Gastroesophageal sphincter (tissue), 4 donors: ENCODE measurements at regions not wholly inside any gene's neighbourhood (a gene's known extent, or its start where the extent isn't known, plus 50 kb on each side); places are given as distances from the start of the nearest gene placed in this dataset.
A peak's percentile ranks its signal among the peaks of the same experiment; 100 is the strongest.

Source experiments
- ATAC-seq: fragments of 150-250 bp; one replicate; pipeline ENCODE4 v1.9.1; 2016; ENCODE audit warnings: mild to moderate bottlenecking, moderate library complexity
- H3K27ac ChIP-seq, 4 donors: fragments of 200-600 bp; sonication (generic) in 3 of 4; 1 replicate in 3 of 4; 2 replicates in 1 of 4; pipeline ENCODE4 v1.5.1; 2016 to 2019
- H3K27me3 ChIP-seq: fragments of 200-600 bp; sonication (generic); one replicate; pipeline ENCODE4 v1.5.1; 2019
- H3K36me3 ChIP-seq, 2 donors: fragments of 200-600 bp; sonication (generic); one replicate each; pipeline ENCODE4 v1.5.1; 2019; ENCODE audit warnings: control low read depth in 1 of 2
- H3K4me1 ChIP-seq, 3 donors: fragments of 200-600 bp; sonication (generic); 1 replicate in 2 of 3; 2 replicates in 1 of 3; pipeline ENCODE4 v1.5.1; 2016 to 2019; ENCODE audit warnings: control low read depth in 2 of 3
- H3K4me3 ChIP-seq, 2 donors: fragments of 200-600 bp; sonication (generic); one replicate each; pipeline ENCODE4 v1.5.1; 2019; ENCODE audit warnings: mild to moderate bottlenecking in 1 of 2, moderate library complexity in 1 of 2
- H3K9me3 ChIP-seq, 3 donors: fragments of 200-600 bp; sonication (generic); one replicate each; pipeline ENCODE4 v1.5.1; 2017 to 2019; ENCODE audit warnings: control low read depth in 2 of 3
- EP300 ChIP-seq: sonication (generic); formaldehyde crosslinking; IDR thresholded peaks from one replicate; pipeline ENCODE4 v1.6.1; 2017; ENCODE audit warnings: antibody characterized with exemption, mild to moderate bottlenecking
- POLR2A ChIP-seq, 2 donors: fragments of 450-650 bp; IDR thresholded peaks; one replicate each; pipeline ENCODE4 v1.6.1; 2017; ENCODE audit warnings: antibody characterized with exemption in 2 of 2, mild to moderate bottlenecking in 2 of 2, moderate library complexity in 1 of 2
- POLR2AphosphoS5 ChIP-seq: sonication (generic); formaldehyde crosslinking; IDR thresholded peaks from one replicate; pipeline ENCODE4 v1.6.1; 2017; ENCODE audit warnings: antibody characterized with exemption
- WGBS, 2 donors: methylation state at CpG; one replicate each; pipeline ENCODE4 v1.1.5; 2018; ENCODE audit warnings: low coverage in 1 of 2; 5-methylcytosine and 5-hydroxymethylcytosine counted together
- TF ChIP-seq, protein P1 (sequence below), 4 experiments: fragments of 200-600 bp in 2 of 4; fragments of 450-650 bp in 2 of 4; sonication (generic) in 1 of 4; IDR thresholded peaks; one replicate each; pipeline ENCODE4 v1.5.1; 2017 to 2019; ENCODE audit warnings: antibody characterized with exemption in 4 of 4, mild to moderate bottlenecking in 2 of 4, moderate library complexity in 2 of 4

DNA sequence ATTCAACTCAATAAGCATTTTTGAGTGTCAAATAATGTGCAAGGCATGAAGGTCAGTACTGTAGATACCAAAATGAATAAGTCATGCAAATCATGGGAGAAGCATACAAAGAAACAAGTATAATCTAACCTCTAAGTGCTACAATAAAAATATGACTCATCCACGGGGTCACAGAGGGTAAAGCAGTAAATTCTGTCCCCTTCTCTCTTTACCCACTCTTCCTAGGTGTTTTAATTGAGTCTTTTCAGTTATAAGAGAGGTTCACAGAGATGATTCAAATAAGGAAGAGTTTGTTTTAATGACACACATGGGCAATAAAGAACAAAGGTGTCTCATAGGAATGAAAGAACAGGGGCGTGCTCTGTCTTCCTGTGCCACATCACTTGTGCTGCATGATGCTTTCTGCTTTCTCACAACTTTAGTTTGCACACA is 71.5 kb upstream of the DAAM1 start:
- WGBS, 2 donors, result 95 to 100% methylated on average over 2 of the region's 2 CpGs
- TF ChIP-seq POLR2AphosphoS5, result no peak
- TF ChIP-seq, protein P1, sequence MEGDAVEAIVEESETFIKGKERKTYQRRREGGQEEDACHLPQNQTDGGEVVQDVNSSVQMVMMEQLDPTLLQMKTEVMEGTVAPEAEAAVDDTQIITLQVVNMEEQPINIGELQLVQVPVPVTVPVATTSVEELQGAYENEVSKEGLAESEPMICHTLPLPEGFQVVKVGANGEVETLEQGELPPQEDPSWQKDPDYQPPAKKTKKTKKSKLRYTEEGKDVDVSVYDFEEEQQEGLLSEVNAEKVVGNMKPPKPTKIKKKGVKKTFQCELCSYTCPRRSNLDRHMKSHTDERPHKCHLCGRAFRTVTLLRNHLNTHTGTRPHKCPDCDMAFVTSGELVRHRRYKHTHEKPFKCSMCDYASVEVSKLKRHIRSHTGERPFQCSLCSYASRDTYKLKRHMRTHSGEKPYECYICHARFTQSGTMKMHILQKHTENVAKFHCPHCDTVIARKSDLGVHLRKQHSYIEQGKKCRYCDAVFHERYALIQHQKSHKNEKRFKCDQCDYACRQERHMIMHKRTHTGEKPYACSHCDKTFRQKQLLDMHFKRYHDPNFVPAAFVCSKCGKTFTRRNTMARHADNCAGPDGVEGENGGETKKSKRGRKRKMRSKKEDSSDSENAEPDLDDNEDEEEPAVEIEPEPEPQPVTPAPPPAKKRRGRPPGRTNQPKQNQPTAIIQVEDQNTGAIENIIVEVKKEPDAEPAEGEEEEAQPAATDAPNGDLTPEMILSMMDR (IDR thresholded peaks at IDR 0.05), result no peak
- TF ChIP-seq POLR2A (IDR thresholded peaks at IDR 0.05), result no peak
- TF ChIP-seq EP300, result no peak
- H3K4me3 ChIP-seq, result no peak overlapping the region
- H3K27me3 ChIP-seq, result no peaks in the 10 kb centered on the region
- H3K9me3 ChIP-seq, result no peaks in the 10 kb centered on the region
- no peak for ATAC-seq
- no peaks in the 10 kb centered on the region for H3K4me1 ChIP-seq
- no peak overlapping the region for H3K27ac ChIP-seq
- no peaks in the 10 kb centered on the region for H3K36me3 ChIP-seq

DNA sequence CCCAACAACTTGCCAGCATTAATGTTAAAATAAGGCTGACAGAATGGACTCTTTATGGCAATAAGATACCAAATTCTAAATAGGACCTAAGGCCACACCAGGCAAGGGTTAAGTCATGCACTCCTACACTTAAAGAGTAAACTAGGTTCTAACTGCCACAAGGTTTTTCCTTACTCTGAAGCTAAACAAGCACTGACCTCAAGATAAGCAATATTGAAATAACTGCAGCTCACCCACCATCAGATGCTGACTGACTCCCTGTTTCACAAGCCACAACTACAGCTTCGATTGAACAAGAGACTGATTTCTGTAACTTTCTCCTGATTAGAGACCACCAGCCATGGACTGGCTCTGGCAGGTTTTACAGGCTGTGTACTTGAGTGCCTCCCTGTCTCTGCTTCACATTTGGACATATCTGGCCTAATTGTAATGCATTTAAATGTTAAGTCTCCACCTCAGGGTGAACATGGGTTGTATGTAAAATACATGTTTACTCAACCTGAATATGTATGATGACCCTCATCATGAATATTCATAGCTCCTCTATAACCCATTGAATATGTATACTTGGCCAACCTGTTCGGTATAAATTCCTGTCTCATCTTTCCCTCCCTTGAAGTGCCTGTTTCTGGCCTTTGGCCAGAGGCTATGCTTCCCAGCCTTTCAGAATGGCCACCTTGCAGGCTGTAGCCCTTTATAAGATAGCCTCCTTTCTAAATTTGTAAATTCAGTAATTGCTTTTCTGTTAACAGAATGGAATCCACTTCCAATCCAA is 70.5 kb upstream of the DAAM1 start:
- Histone ChIP-seq H3K9me3 (no peaks in the 10 kb centered on the region), H3K27ac (no peak overlapping the region), H3K27me3 (no peaks in the 10 kb centered on the region), H3K36me3 (no peaks in the 10 kb centered on the region), H3K4me3 (no peak overlapping the region), H3K4me1 (no peaks in the 10 kb centered on the region)
- 65 to 83% methylated on average over 2 of the region's 2 CpGs for WGBS, 2 donors
- TF ChIP-seq EP300 (no peak), POLR2A (IDR thresholded peaks at IDR 0.05) (no peak), POLR2AphosphoS5 (no peak)
- ATAC-seq, result no peak

DNA sequence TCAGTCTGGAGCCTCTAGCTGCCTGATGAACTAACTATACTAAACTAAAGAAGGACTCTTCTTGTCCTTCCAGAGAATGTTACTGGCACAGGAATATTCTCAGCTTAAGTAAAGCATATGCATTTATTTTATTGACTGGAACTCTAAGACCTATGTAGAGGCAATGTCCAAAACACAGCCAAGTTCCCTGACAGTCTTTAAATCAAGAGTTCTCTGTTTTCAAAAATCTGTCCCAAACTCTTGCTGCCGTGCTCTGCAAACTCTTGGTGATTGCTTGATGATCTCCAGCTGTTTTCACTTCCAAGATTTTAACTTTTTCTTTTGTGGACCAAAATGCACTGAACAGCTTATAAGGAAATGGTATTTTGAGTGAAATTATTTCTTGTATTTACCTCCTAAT is 67.5 kb upstream of the DAAM1 start:
- Histone ChIP-seq H3K9me3 (no peaks in the 10 kb centered on the region), H3K4me1 (no peaks in the 10 kb centered on the region), H3K36me3 (no peaks in the 10 kb centered on the region), H3K27ac (no peak overlapping the region), H3K27me3 (no peaks in the 10 kb centered on the region), H3K4me3 (no peak overlapping the region)
- 0 to 44% methylated on average over 1 of the region's 1 CpG for WGBS, 2 donors
- ATAC-seq, result no peak
- TF ChIP-seq, protein P1 (IDR thresholded peaks at IDR 0.05), result no peak
- no peak for TF ChIP-seq POLR2A (IDR thresholded peaks at IDR 0.05)
- no peak for TF ChIP-seq EP300
- TF ChIP-seq POLR2AphosphoS5, result no peak

DNA sequence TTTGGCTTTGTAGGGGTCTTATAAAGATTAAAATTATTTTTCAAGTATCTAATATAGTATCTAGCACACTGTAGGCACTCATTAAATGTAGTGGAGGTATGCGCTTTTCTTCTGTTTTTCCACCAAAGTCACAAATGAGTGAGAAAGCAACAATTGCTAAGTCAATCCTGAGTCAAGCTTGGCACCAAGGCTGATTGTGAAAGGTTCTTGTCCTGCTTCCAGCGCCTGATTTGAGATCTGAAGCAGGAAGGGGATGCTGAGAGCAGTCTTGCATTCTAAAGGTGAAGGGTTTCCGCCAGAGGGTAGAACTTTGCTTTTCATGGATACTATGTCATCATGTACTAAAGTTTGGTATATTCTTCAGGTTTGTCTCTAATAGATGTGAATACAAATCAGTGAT is 64.9 kb upstream of the DAAM1 start:
- Histone ChIP-seq H3K27me3 (no peaks in the 10 kb centered on the region), H3K9me3 (no peaks in the 10 kb centered on the region), H3K36me3 (no peaks in the 10 kb centered on the region), H3K4me1 (peaks cover 0 to 4% (median 0%) of the 10 kb centered on the region in 3 donors), H3K27ac (no peak overlapping the region), H3K4me3 (no peak overlapping the region)
- WGBS, 2 donors, result 63 to 81% methylated on average over 2 to 3 of the region's 3 CpGs
- no peak for ATAC-seq
- TF ChIP-seq POLR2A (IDR thresholded peaks at IDR 0.05) (no peak), POLR2AphosphoS5 (no peak), EP300 (no peak)
- TF ChIP-seq, protein P1 (IDR thresholded peaks at IDR 0.05), result no peak

DNA sequence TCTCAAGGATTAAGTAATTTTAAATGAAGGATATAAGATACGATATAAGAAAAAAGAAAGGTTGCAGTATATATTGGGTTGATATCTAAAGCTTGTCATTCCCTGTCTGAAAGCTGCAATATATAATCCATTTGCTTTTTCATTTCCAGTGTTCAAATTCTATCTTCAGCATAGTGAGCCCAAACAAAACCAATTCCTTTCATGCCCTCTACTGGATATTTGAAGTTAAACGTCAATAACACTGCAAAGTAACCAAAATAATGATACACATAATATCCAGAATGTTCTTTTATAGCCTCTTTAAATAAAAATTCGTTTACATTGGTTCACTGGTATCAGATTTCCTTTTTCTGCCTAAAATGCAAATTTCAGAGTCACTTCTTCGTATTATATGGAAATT is 64.5 kb upstream of the DAAM1 start:
- Histone ChIP-seq H3K36me3 (no peaks in the 10 kb centered on the region), H3K27ac (no peak overlapping the region), H3K4me3 (no peak overlapping the region), H3K9me3 (no peaks in the 10 kb centered on the region), H3K27me3 (no peaks in the 10 kb centered on the region), H3K4me1 (peaks cover 0 to 4% (median 0%) of the 10 kb centered on the region in 3 donors)
- TF ChIP-seq POLR2A (IDR thresholded peaks at IDR 0.05), result no peak
- no peak for TF ChIP-seq POLR2AphosphoS5
- TF ChIP-seq, protein P1 (IDR thresholded peaks at IDR 0.05), result peak; percentile 23 to 40 (median 33)
- WGBS, 2 donors, result 29 to 34% methylated on average over 4 of the region's 4 CpGs
- ATAC-seq, result no peak
